HG03103 (cell line): ENCODE measurements at regions not wholly inside any gene's neighbourhood (a gene's known extent, or its start where the extent isn't known, plus 50 kb on each side); places are given as distances from the start of the nearest gene placed in this dataset.
"Not testable (repeated sequence)": the region's sequence is repeated elsewhere in the genome, so short reads cannot be mapped to it uniquely, and the experiment has no call there.

Experiments used
- ATAC-seq: cut with Tn5 transposase; IDR thresholded peaks from one replicate; pipeline ENCODE4 v1.9.1; 2021; ENCODE audit warnings: low read depth; ENCODE audit not compliant: unreplicated experiment

DNA sequence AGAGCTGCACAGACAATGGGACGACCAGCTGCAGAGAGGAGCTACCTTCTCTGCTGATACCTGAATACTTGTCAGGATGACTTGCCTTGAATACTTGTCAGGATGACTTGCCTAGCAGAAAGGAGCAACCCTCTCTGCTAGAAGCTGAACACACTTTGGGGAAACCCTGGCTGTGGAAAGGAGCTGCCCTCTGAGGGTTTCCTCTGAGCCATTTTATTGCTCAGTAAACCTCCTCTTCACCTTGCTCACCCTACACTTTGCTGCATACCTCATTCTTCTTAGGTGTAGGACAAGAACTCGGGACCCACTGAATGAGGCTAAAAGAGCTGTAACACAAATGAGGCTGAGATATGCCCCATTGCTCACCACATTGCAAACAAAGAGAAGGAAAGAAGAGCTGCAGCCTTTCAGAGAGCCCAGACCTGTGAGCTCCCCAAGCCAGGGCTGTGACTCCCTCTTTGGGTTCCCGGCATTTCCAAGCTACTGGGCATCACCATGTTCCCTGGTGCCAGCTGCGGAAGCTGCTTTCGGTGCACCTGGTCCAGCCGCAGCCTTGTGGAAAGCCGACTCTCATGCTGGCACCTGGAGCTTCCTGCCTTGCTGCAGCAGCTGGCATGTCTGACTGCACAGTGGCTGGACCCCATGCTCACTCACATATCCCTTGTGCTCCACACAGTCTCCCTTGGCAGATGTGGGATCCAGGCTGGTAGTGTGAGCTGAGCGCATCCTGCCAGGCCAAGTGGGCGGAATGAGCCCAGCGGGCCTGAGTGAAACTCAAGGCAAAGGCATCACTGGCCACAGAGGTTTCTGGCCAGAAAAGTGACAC, 106.7 kb upstream of the AHI1 start:
- ATAC-seq = no peak

DNA sequence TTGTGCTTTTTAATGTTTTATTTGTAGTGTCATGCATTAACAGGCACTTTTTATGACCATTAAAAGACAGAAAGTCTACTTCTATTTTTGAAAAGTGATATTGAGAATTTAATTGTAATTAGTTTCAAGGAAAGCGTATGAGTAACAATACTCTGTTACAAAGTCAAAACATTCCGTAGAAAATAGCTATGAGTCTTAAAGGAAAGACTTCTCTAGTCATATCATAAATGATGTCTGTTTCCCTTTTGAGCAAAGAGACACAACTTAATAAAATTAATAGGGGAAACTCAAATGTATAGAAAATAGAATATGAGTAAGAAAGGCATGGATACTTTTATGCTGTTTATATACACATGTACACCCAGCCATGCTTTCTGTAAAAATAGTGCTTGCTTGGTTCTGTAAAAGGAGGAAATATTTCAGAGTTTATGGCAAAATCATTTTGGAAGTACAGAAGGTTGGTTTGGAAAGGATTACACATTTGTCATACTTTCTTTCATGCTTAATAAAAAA, 107.8 kb upstream of the AHI1 start:
- ATAC-seq = no peak

DNA sequence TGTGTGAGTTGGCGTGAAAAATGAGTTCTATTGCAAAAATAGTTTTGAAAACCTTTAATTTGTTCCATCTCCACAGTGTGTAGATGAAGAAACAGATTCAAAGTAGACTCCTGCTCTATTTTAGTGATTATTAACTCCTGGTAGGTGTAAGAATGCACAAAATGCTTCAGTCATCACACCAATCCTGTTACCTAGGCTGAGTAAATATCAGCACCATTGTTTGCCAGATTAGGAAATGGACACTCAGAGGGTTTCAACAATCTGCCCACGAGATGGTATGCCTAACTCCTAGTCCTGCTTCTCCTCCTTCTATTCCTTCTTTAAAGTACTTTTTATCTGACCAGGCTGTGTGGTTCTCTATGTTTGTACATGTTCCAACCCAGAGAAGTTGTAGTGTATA, 108.9 kb upstream of the AHI1 start:
- ATAC-seq = no peak

DNA sequence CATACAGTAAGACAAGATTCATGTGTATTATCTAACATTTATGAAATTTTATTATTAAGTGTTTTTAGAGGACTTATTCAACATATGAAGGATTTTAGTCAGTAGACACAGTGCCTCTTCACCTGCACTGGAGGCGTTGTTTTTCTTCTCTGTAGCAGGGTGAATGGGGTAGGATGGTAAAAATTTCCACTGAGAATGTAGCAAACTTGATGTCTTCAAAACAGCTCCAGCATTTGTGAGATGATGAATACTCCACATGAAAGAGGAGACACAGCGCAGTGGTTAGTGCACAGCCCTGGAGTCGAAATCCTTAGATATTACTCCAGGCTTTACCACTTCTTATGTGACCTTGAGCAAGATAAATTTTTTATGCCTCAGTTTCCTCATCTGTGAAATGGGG, 110.5 kb upstream of the AHI1 start:
- no peak for ATAC-seq

DNA sequence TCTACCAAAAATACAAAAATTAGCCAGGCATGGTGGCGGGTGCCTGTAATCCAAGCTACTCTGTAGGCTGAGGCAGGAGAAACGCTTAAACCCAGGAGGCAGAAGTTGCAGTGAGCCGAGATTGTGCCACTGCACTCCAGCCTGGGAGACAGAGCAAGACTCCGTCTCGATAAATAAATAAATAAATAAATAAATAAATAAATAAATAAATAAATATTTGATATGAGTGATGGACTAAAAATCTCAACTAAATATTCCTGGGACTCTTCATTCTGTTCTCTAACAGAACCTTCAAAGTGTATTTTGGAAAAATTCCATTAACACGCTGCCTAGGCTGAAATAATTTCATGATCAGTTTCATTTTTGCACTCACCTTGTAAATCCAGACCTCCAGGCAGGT, 112.7 kb upstream of the AHI1 start:
- not testable (repeated sequence) for ATAC-seq

DNA sequence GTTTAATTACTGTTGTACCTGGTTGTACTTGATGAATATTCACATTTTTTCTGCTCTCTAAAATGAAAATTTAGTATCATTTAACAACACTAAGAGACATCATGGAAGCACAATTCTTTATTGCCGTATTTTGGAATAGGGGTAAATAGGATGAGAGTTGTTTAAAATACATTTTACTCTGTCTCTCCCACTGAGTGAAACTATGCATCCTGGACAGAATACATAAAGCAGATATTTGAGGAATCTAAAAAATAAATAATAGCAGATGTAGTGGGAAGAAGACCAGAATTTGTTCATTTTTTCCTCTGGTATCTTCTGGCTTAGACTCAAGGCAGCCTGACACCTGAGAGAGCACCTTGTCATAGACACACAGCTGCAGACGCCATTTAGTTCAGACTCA, 119.1 kb upstream of the AHI1 start:
- no peak for ATAC-seq

DNA sequence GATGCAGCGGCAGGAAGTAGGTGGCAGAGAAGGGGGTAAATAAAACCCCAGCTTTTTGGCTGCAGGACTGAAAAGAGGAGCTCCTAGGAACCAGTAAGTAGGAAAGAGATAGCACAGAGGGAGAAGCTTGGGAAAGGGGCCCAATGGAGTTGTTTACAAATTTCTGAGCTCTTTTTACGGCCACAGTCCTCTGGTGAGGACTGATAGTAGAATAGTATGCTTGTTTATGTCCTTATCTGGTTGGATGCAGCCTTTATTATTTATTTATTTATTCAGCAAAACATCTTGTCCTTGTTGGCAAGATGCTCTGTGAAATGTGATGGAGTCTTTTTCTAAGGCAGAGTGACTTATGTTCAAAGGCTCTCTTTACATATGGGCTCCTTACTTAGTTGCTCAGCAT, 119.7 kb upstream of the AHI1 start:
- ATAC-seq = no peak

DNA sequence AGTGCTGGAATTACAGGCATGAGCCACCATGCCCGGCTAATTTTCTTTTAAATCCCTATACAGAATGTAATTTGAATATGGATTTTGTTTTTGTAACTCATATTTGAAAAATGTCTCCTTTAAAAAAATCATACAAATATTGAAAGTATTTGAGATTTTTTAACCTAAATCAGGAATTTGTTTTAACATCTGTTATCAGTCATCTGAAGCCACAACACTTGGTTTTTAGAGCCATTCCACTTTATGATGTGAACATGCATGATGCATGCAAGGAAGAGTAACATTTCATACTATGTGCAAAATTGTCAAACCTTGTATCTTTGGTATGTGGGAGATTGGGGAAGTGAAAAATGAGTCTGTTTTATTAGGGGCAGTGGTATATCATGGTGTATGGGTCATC, 124.5 kb upstream of the AHI1 start:
- ATAC-seq = no peak

DNA sequence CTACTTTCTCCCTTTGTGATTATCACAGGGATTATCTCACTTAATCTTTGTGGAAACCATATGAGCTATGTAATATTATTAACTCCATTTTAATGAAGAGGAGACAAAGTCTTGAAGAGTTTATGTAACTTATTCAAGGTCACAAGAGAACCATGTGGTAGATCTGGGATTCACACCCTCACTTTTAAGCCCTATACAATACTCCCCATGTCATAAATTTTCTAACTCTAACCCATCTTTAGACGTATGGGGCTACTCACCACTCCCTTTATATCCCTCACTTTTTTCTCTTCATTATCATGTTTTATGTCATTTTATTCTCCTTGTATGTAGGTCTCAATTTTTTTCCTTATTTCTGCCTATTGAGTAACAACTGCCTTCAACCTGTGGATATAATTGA, 126.4 kb upstream of the AHI1 start:
- ATAC-seq = no peak

DNA sequence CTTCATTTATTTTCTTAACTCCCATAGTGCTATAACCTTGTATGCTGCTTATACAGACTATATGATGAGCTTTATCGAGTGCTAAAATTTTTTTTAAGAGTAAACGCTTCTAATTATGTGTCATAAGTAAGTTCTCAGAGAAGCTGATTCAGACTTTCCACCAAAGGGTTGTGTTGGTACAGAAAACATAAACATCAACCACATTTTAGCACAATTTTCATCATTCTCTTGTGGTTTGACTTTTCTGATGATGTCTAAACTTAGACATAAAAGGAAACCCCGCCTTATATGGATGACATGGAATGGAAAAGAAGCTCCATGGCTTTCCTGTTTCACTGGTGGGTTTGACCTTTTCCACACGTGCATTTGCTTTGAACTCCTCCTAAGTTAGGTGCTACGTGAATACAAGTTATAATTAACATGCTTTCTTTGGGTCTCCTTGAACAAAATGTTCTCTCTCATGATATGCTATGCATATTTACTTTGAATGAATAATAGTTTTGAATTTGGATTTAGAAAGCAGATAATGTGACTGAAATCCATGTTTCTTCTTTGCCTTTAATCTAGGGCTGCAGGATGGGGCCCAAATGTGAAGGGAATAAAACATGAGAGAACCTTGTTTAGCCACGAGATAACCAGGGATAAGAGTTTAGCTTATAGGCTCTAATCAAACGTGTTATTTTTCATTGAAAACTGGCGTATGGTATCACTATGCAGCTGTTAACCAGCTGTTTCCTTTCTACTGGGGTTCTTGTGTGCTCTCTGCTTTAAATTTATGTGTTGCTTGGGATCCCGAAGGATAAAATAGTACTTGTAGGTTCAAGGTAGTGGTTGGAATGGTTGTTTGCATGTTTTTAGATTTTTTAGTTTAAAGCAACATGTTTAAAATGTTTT, 127.1 kb upstream of the AHI1 start:
- ATAC-seq = no peak

DNA sequence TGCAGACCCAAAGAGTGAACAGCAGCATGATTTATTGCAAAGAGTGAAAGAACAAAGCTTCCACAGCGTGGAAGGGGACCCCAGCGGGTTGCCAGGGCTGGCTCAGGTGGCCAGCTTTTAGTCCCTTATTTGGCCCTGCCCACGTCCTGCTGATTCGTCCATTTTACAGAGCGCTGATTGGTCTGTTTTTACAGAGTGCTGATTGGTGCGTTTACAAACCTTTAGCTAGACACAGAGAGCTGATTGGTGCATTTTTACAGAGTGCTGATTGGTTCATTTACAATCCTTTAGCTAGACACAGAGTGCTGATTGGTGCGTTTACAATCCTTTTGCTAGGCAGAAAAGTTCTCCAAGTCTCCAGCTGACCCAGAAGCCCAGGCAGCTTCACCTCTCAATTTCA, 128.5 kb upstream of the AHI1 start:
- ATAC-seq = not testable (repeated sequence)

DNA sequence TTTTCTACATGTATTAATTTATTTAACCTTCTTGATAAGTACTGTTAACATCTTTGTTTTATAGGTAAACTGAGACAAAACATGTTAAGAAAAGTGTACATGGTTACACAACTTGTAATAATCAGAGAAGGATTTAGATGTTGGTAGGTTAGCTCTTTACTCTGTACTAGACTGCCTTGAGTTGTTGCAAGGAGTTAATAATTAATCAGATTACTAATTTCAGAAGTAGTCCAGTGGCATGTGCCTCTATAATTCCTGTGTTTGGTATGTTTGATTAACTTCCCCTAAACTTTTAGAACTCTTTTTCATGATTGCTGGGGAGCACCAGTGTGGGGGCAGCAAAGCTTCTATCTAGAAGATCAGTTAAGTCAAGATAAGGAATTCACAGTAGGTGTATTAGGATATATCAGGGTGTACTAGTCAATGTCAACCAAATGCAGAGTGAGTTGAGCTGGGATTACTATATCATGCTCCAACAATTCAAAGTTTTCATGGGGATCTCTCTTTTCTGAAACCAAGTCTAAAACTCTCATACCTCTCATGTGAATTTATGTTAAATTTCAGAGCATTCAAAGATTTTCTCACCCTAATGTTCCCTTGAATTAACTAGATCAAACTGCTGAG, 129.7 kb upstream of the AHI1 start:
- ATAC-seq = no peak

DNA sequence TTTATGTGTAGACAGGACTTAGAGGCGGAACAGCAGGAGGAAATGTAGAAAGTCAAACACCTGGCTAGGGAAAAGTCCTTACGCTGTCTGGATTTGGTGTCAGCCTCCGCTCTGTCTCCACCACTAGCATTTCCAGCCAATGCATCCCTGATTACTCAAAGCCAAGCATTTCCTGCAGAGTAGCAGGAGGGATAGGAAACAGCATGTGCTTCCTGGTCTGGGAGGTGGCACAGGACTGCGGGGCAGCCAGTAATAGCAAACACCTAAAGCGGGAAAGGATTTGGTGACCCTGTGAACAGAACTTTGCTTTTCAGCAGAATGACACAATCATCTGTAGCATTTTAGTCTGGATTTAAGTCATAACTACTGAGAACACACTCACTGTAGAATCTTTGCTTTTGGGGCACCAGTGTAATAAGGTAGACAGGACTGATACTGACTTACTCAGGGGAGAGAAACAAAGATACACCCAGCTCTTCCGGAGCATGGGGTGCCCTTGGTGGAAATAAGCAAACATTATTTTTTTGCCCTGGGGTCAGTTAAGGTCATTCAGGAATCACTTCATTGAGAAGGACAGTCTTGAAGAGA, 133.3 kb upstream of the AHI1 start:
- no peak for ATAC-seq

DNA sequence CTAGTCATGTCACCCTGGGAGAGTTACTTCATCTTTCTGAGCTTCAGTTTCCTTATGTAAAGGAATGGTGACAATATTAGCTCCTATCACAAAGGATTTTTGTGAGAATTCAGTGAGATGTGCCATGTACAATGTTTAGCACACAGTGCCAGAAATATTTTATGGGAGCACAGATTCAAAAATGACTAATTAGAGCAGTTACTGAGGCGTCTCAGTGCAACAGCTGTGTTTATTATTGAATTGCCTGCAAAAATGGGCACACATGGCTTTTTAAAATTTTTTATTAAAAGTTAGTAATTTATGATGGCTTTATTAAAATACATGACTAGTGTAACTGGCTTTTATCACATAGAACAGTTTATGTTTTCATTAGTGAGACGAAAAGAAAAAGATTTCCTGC, 134.3 kb upstream of the AHI1 start:
- ATAC-seq = no peak

DNA sequence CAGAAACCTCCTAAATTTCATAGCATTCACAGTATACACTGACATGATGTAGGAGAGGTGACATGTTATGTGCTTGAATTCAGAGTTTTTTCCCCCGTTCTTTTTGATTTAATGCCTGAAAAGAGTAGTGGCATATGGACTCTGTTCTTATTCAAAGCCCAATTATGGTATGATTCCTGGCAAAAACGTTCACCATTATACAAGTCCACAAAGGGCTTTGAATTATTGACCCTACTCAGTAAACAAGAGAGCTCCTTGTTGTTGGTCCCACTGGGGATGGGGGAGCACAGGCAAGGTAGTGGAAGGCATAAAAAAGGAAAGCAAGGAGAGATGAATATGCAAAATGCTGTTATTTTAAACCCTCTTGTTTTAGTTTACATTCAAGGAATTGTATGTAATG, 136.0 kb upstream of the AHI1 start:
- ATAC-seq = no peak

DNA sequence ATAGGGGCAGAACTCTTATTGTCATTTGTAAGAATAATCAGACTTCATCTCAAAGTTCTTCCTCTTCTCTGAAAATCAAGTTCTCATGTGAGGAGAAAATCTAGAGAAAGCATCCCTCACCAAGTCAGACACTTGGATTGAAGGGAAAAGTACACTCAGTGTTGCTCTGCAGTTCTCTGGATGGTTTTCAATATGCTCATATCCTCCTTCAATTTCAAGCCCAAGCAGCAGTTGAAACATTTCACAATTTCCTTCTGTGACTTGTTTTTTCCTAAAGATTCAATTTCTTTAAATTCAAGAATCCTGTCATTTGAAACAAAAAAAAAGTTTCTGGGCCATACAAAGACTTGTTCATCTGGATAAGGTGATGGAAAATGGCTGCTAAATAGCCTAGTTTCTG, 140.2 kb upstream of the AHI1 start:
- ATAC-seq = no peak

DNA sequence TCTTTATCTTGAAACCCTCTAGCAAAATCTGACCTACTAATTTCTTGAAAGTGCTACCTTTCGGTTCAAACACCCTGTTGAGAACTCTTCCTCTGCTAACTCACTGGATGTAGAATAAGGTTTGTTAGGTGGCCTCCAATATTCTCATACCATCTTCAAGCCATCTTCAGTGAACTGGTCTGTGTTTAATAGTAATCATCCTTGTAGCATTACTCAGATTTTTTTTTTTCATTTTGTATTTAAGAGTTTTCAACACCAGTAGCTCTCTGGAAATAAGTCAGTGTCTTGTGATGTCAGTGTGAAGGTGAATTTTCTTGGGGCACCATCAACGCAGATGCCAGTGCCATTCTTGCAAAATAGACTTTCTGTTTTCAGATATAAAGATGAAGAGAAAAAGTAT, 140.6 kb upstream of the AHI1 start:
- ATAC-seq = no peak

DNA sequence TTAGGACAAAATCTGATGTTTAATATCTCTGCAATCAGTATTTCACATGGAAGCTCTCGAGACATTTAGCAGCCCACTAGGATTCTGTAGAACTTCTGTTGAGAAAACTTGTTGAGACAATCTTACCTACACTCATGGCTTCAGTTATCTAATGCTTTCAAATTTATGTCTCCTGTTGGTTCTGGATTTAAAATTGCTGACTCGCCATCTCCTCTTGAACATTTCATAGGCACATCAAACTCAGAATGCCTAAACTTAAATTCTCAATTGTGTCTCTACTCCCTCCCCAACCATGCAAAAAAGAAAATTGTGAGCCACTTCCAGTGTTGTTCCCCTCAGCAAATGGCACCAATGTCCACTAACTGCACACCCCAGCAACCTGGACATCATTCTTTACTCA, 142.5 kb upstream of the AHI1 start:
- no peak for ATAC-seq

DNA sequence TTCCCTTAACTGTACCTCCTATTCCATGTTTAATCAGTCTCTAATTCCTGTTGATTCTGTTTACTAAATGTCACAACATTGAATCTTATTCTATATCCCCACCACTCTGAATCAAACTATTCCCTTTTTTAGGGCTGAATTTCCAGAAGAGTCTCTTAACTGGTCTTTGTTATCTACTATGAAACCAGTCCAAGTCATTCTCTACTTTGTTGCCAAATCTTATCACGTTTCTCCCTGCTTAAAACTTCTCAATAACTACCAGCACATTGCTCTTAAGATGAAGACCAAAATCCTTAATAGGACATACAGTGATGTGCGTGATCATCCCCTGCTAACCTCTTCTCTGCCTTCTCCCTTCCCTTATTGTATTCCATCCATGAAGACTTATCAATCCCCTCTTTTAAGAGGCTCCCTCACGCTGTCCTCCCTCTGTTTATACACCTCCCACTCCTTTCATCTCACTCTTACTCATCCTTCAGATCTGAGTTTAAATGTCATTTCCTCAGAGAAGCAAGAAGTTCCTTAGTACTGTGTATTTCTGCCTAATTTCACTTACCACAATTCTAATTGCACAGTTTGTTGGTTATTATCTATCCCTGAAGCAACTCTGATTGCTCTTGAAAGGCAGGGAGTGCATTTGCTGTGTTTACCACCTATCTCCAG, 143.0 kb upstream of the AHI1 start:
- ATAC-seq = no peak

DNA sequence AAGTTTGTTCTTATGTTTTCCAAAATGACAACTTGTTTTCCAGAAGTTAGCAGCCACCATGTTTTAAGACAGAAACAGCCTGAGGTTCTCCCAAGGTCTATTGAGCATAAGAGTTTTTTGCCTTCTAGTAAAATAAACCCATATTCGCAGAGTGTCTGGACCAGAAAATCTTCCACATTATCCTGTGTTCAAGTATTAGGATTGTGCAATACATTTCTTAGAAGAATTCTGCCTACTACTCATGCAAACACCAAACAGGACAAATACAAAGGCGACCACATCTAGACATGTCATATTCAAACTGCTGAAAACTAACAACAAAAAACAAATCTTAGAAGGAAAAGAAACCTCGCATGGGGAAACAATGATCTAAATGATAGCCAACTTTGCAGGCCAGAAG, 145.4 kb upstream of the AHI1 start:
- no peak for ATAC-seq
